ENCODE measurements at regions not wholly inside any gene's neighbourhood (a gene's known extent, or its start where the extent isn't known, plus 50 kb on each side); places are given as distances from the start of the nearest gene placed in this dataset.

DNA sequence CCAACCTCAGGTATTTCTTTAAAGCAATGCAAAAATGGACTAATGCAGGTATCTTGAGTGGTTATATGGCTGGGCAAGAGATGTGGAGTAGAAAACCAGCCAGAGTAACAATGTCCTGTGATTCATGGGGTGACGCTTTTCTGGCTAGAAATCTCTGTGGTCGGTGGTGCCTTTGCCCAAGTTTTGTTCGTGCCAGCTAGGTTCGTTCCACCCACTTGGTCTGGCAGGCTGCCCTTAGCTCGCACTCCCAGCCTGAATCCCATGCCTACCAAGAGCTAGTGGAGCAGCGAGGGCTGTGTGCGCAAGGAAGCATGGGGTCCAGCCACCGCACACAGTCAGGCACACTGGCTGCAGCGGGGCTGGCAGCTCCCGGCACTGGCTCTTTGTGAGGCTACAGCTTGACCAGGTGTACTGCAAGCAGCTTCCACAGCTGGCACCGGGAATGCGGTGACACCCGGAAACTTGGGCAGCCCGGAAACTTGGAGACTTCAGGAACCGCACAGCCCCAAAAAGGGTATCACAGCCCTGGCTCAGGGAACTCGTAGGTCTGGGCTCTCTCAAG, 349.6 kb upstream of the PCDH20 start:
- DNase-seq: no peak

DNA sequence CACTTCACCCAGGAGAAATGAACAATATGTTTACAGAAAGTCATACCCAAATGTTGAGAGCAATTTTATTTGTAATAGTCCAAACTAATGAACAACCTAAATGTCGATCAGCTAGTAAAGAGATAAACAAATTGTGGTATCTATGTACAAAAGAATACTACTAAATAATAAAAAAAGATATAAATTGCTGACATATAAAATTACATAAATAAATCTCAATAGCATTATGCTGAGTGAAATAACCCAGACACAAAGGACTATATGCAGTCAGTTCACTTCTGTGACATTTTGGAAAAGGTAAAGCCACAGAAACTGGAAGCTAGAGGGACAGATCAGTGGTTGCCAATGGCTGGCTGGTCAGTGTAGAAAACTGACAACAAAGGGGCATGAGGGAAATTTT, 346.0 kb upstream of the PCDH20 start:
- DNase-seq: no peak

DNA sequence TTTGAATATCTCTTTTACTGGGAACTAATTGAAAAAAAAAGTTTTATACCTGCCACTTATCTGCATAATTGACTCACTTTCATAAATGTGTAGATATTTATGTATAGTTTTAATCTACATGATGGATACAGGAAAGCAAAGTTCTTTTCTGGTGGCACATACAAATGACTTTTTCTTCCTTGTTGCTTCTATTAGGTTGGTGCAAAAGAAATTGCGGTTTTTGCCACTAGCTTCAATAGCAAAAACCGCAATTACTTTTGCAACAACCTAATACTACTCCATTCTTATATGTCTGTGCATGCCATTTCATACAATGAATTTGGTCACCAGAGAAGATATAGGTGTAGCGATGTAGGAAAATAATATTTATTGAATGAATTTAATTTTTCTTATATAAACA, 344.5 kb upstream of the PCDH20 start:
- DNase-seq: no peak

DNA sequence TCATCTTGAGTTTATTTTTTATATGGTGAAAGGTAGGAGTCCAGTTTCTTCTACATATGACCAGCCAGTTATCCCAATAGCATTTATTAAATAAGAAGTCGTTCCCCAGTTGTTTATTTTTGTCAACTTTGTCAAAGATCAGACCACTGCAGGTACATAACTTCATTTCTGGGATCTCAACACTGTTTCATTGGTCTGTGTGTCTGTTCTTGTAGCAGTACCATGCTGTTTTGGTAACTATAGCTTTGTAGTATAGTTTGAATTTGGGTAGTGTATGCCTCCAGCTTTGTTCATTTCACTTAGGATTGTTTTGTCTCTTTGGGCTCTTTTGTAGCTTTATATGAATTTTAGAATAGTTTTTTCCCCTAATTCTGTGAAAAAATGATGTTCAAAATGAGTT, 340.4 kb upstream of the PCDH20 start:
- DNase-seq: no peak

DNA sequence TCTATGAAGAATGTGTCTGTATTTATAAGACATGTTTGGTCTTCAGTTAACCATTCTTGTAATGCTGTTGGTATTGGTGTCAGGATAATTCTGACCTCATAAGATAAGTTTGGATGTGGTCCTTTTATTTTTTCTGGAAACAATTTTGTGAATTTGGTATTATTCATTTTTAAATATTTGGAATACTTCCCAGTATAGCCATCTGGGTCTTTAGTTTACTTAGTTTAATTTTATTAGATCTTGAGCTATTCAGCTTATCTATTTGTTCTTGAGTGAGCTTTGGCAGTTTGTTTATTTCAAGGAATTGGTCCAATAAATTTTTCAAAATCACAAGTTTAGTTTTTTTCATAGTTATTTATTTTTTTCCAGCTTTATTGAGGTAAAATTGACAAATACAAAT, 335.4 kb upstream of the PCDH20 start:
- no peak for DNase-seq

DNA sequence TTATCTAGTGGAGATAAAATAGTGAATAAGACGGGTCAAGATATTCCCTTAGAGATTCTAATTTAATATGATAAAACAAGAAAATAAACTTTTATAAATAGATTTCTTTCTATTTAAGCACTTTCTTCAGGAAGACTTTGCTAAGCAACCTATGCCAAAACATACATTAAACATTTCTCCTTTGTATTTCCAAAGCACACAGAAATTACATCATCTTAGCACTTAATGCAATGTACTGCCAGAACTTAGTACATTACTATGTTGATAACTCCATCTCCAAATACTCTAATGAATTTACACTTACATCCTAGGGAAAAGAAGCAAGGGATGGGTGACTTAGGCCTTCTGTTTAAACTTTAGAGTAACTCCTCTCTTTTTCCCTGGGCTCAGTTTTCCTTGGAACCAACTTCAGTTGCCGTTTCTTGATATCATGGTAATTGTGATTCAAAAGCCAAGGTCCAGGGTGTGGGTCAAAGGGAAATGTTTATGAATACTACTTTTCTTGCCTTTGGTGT, 322.6 kb upstream of the PCDH20 start:
- DNase-seq: no peak

DNA sequence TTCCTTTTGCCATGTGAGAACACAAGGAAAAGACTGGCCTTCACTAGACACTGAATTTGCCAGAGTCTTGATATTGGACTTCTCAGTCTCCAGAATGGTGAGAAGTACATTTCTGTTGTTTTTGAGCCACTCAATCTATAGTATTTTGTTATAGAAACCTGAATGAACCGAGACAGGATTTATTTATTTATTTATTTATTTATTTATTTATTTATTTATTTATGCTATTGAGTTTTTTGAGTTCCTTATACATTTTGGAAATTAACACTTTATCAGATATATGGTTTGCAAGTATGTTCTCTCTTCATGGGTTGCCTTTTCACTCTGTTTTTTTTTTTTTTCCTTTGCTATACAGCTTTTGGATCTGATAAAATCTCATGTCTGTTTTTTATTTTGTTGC, 319.0 kb upstream of the PCDH20 start:
- DNase-seq: no peak

DNA sequence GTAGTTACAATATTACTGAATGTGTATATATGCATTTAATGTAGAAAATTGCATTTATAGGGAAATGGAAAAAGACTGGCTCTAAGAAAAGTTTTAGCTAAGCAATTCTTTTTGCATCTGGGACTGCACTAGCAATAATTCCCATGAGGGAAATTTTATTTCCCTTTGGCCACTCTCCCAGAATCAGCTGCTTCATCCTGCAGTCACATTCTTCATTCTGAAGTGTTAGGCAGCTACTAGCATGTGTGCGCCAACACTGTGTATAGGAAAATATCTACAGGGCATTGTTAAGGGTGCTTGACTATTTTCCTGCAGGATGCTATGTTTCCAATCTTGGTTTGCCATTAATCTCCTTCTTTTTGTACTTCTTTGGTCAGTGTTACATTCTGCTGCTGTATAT, 312.8 kb upstream of the PCDH20 start:
- no peak for DNase-seq

DNA sequence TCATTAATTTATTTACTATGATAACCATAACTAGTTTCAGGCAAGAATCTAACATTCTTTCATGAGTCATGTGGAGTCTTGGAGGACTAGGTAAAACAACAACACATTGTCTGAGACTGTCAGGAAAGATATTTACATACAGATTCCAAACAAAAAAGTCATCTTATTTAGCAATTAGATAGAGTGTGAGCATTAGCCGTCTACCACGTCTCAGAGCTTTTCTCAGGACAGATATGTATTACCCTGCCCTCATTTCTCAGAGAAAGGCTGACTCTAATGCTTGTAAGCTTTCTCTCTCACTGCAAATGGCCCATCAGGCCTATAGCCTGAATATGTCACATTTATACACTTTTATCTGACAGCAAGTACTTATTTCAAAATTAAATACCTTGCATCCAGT, 312.1 kb upstream of the PCDH20 start:
- DNase-seq: no peak

DNA sequence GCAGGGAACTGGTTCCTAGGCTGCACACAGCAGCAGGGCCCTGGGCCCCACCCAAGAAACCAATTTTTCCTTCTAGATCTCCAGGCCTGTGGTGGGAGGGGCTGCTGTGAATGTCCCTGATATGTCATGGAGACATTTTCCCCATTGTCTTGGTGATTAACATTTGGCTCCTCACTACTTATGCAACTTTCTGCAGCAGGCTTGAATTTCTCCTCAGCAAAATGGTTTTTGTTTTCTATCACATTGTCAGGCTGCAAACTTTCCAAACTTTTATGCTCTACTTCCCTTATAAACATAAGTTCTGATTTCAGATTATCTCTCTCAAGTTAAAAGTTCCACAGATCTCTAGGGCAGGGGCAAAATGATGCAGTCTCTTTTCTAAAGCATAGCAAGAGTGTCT, 310.2 kb upstream of the PCDH20 start:
- no peak for DNase-seq

DNA sequence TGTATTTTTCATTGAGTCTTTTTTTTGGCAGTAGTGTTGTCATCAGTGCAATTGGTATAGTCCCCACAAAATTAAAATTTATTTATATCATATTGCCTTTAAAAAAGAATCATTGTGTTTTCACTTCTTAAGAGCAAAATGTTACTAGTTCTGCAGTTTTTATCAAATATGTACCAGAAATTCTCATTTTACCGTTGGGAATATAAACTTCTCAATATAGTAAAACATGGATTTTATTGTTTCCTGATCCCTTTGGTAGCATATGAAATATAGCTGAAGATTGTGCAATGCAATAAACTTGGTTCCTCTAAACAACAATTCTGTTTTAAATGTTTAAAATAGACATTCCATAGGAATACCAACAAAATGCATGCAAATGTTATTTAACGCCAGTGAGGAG, 306.5 kb upstream of the PCDH20 start:
- DNase-seq: no peak

DNA sequence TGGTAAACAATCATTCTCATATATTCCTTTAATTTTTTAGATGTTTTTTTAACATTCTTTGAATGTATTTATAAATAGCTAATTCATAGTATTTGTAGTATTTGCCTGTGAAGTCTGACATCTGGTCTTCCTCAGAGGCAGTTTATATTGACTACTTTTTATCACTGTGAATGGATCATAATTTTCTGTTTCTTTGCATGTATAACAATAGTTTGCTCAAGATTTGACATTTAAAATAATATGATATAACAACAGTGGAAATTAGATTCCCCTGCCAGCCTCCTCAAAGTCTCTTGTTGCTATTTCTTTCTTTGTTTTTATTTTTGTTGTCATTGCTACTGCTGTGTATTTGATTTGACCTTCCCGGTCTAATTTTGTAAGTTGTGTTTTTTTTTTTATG, 297.0 kb upstream of the PCDH20 start:
- no peak for DNase-seq

DNA sequence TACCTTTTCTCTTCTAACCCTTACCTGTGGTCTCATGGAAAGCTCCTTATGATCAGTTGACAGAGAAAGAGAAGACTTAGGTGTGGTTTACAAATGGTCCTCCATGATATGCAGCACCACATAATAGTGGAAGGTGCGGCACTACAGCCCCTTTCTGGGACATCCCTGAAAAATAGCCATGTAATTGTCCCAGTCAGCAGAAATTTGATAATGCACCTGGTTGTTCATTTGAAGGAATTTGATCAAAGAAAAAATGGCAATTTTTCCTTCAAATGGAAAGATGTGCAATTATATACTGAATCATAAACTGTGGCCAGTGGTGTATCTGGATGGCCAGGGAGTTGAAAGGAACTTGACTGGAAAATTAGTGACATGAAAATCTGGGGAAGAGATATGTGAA, 293.6 kb upstream of the PCDH20 start:
- DNase-seq: no peak

DNA sequence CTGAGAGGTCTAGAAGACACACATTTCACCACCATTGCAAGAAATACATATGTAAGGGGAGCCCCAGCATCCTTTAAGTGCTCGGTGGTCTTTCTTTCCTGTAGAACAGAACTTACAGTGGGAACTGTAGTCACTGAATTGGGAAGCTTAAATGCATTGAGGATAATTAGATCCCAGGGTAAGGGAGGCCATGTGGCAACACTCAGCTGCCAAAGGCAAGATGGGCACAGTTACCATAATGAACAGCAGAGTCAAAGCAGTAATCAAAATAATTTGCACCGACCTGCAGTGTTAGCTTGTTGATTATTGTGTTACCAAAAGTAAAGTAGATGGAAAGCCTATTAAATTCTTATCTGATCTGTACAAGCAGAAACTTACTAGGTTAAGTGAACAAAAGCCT, 291.2 kb upstream of the PCDH20 start:
- no peak for DNase-seq

DNA sequence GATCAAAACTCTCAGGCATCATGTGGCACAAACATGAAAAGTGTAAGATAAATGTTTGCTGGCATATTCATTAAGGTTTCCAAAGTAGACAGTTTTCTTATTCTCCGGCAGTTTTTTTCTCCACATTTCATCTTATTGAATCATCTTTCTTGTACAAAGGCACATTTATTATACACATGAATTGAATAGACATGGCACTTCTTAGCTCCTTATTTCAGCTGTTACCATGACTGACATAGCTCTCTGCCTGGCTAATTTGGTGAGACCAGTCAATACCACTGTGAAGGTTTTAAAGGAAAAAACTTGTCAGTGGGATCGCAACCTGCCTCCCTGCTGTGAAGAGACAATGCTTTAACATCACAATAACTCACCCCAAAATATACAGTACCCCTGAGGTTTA, 285.0 kb upstream of the PCDH20 start:
- no peak for DNase-seq

DNA sequence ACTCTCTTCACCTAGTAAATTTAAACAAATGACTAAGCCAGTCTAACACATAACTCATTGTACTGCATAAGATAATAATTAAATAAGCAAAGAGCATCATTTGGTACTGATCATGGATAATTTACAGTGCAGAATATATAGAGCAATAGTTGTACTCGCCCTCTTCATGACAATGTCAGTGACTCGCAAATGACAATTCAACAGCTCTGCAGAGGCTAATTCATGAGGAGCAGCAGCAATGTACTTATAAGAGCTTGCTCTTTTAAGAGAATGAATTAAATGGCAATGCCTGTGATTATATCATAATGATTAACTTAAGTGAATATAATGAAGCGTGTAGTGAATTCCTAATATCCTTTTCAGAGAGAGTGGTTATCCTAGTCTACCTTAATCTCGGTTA, 284.5 kb upstream of the PCDH20 start:
- DNase-seq: no peak

DNA sequence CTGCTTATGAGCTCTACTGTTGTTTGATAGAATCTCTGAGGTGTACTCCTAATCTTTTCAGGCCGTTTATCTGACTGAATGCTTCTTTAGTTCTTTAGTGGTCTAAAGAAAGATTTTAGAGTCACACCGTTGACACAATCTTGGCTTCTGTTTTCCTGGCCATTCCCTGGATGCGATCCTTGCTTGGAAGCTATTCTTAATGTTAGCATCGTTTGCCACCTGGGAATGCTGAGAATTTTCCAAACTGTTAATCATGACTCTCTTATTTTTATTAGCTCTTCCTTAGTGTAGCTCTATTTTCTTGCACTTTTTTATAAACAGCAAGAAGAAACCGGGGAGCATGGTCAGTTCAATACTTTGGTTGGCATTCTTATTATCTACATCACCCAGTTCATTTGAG, 281.0 kb upstream of the PCDH20 start:
- no peak for DNase-seq

DNA sequence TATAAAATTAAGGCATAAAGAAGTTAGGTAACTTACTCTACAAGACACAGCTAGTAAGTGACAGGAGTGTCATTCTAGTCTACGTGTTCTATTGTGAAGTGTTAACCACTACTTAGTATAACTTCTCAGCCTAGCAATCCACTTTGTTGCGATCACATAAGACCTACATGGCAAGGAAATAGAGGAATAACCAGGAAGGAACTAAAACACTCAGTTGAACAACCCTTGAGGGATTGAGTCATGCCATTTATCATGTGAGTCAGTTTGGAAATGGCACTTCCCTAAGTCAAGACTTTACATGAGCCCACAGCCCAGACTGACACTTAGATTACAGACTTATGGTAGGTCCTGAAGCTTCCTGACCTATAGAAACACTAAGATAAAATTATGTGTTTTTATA, 279.5 kb upstream of the PCDH20 start:
- no peak for DNase-seq

DNA sequence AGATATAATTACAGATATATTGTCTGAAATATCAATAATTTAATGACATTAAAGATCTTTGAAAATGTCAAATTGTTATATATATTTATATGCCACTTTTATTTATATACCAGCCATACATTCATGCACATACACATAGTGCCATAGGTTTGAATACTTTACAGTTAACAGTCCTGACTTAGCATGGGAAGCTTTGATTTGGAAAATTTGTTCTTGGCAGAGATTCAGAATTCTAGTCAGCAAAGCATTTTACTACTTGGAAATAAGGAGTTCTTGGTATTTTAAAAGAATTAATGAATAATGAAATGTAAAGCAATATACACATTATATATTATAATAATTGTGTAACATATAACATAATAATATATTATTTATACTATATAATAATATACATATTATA, 277.0 kb upstream of the PCDH20 start:
- no peak for DNase-seq

DNA sequence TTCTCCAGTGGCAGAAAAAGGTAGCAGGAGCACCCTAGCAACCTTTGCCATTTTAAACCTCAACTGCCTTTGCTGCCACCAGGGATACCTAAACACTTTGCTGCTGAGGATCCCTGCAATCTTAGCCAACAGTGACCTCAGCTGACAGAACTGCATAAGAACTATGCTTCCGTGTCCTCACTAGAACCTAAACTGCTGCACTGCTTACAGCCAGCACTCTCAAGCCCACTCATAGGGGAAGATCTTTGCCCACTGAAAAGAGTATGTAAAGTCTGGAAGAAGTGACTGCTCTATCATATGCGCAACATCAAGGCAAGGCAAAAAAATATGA, 270.0 kb upstream of the PCDH20 start:
- DNase-seq: peak in 4 of 56 donors; percentile 1 to 6 (median 4)

DNA sequence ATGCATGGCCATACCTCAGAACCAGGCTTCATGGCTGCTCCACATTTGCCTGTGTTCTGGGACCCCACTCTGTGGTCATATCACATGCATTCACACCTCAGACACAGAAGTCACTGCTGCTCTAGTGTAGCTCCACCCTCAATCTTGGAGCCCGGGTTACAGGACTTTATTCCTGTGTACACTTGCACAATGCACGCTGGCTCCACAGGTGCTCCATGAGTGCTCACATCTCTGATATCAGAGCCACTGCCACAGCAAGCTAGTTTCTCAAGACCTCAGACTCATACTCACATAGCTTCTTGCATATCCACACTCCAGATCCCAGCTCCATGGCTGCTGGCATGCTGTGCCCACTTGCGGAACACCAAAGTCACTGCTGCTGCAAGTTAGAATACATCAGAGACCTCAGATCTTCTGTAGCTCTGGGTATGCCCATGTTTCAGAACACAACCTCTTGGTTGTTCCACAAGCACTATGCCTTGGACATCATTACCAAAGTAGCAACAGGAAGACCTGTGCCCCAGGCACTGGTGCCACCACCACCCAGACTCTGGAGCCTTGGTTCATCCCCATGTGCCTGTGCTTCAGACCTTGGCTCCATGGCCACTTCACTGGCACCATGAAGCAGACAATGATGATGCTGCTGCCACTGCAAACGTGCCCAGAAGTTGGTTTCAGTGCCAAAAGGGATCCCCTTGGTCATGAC, 269.5 kb upstream of the PCDH20 start:
- DNase-seq: no peak

DNA sequence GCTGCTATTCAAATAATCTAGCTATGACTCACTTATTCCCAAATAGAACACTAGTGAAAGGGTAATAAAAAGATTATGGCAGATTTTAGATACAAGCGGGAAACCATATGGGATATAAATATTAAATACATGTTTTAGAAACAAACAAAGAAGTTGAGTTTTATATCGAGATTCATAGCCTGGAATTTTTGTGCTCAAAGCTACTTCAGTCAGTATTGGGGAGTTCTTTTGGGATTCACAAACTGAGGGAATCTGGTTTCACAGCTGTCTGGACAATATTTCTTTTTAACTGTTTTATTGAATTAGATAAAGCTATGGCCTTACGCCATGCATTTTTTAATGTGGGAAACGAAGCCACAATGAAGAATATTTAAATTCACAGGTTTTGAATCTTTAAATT, 257.1 kb upstream of the PCDH20 start:
- DNase-seq: no peak

DNA sequence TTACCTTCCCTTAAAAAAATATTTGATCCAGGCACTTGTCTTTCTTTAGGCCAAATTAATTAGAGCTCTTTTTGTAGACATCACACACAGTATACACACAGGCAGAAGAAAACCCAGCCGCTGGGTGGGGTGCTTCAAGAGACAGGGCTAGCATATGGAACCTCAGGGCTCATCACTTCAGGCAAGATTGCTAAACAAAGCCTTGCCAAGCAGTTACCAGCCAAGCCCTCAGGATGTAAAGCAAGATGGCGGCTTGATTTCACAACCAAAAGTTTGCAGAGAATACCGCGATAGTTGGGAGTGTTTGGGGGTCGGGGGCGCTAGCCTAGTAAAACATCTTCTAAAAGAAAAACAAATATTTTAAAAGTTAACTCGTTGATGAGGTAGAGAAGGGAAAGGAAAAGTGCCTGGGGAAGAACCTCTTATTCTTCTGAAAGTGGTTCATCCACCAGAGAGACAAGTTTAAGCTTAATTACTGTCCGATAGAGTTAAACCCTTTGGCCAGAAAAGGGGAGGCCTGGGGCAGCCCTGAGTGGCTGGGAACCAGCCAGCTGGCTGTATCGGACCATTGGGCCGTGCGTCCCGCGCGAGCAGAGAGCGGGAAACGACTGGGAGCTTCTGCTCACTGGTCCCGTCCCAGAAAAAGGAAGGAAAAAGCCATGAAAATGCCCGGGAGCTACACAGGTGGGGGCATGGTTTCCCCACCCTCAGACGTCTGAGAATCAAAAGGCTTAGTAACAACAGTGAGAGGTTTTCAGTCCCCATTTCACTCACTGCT, 254.9 kb upstream of the PCDH20 start:
- DNase-seq: no peak

Data from nucleus accumbens (tissue), 56 donors.